ES-I3 (cell line): ENCODE measurements at regions not wholly inside any gene's neighbourhood (a gene's known extent, or its start where the extent isn't known, plus 50 kb on each side); places are given as distances from the start of the nearest gene placed in this dataset.

ENCODE experiments used
- H3K36me3 ChIP-seq: 2 replicates; pipeline ENCODE4 v1.6.1; 2013; ENCODE audit warnings: mild to moderate bottlenecking, low read length, control low read depth, moderate library complexity; ENCODE audit not compliant: insufficient read depth
- H3K4me1 ChIP-seq: 2 replicates; pipeline ENCODE4 v1.6.1; 2013; ENCODE audit warnings: mild to moderate bottlenecking, control low read depth, low read length; ENCODE audit not compliant: insufficient read depth
- H3K9ac ChIP-seq: 2 replicates; pipeline ENCODE4 v1.6.1; 2013; ENCODE audit warnings: low read depth, mild to moderate bottlenecking, low read length, moderate library complexity
- H3K9me3 ChIP-seq: 2 replicates; pipeline ENCODE4 v1.6.1; 2013; ENCODE audit warnings: mild to moderate bottlenecking, low read length, moderate library complexity; ENCODE audit not compliant: control insufficient read depth, insufficient read depth

GRCh38 chr6:146905181-146905704 is 299.0 kb upstream of the STXBP5 start:
- no peaks in the 10 kb centered on the region for H3K4me1 ChIP-seq
- no peaks in the 10 kb centered on the region for H3K9me3 ChIP-seq
- H3K9ac ChIP-seq: no peak overlapping the region
- H3K36me3 ChIP-seq: no peaks in the 10 kb centered on the region

- Histone ChIP-seq H3K9ac (no peak overlapping the region), H3K9me3 (no peaks in the 10 kb centered on the region), H3K36me3 (no peaks in the 10 kb centered on the region), H3K4me1 (peaks cover 13% of the 10 kb centered on the region; the same call in 1 of the 2 replicates)
These were observed 295.4 kb upstream of the STXBP5 start for GRCh38 chr6:146908786-146909185.

- no peak overlapping the region for H3K9ac ChIP-seq
- H3K9me3 ChIP-seq: no peaks in the 10 kb centered on the region
- no peaks in the 10 kb centered on the region for H3K36me3 ChIP-seq
- H3K4me1 ChIP-seq: peaks cover 17% of the 10 kb centered on the region
These were observed 294.8 kb upstream of the STXBP5 start for GRCh38 chr6:146909376-146909775.

- Histone ChIP-seq H3K36me3 (no peaks in the 10 kb centered on the region), H3K9ac (no peak overlapping the region), H3K4me1 (peaks cover 22% of the 10 kb centered on the region), H3K9me3 (no peaks in the 10 kb centered on the region)
These were observed 294.3 kb upstream of the STXBP5 start for GRCh38 chr6:146909886-146910285.

- no peaks in the 10 kb centered on the region for H3K9me3 ChIP-seq
- H3K9ac ChIP-seq: no peak overlapping the region
- peaks cover 24% of the 10 kb centered on the region for H3K4me1 ChIP-seq
- H3K36me3 ChIP-seq: no peaks in the 10 kb centered on the region
These were observed 293.6 kb upstream of the STXBP5 start for GRCh38 chr6:146910611-146911010.

- H3K36me3 ChIP-seq: no peaks in the 10 kb centered on the region
- H3K4me1 ChIP-seq: peaks cover 24% of the 10 kb centered on the region
- H3K9ac ChIP-seq: no peak overlapping the region
- H3K9me3 ChIP-seq: no peaks in the 10 kb centered on the region
These were observed 292.5 kb upstream of the STXBP5 start for GRCh38 chr6:146911635-146912215.

- peaks cover 24% of the 10 kb centered on the region for H3K4me1 ChIP-seq
- no peak overlapping the region for H3K9ac ChIP-seq
- no peaks in the 10 kb centered on the region for H3K9me3 ChIP-seq
- H3K36me3 ChIP-seq: no peaks in the 10 kb centered on the region
These were observed 291.2 kb upstream of the STXBP5 start for GRCh38 chr6:146912730-146913685.

GRCh38 chr6:146913842-146914488 is 290.3 kb upstream of the STXBP5 start:
- H3K4me1 ChIP-seq: peaks cover 24% of the 10 kb centered on the region
- H3K9me3 ChIP-seq: no peaks in the 10 kb centered on the region
- H3K36me3 ChIP-seq: no peaks in the 10 kb centered on the region
- peak overlapping the region; percentile 26 for H3K9ac ChIP-seq

- Histone ChIP-seq H3K9ac (peak overlapping the region; percentile 26; the same call in 1 of the 2 replicates), H3K4me1 (peaks cover 24% of the 10 kb centered on the region), H3K36me3 (no peaks in the 10 kb centered on the region), H3K9me3 (no peaks in the 10 kb centered on the region)
These were observed 289.4 kb upstream of the STXBP5 start for GRCh38 chr6:146914489-146915483.

GRCh38 chr6:146915671-146916127 is 288.5 kb upstream of the STXBP5 start:
- Histone ChIP-seq H3K4me1 (peaks cover 24% of the 10 kb centered on the region), H3K36me3 (no peaks in the 10 kb centered on the region), H3K9ac (no peak overlapping the region), H3K9me3 (no peaks in the 10 kb centered on the region)

GRCh38 chr6:146916435-146917025 is 287.7 kb upstream of the STXBP5 start:
- H3K4me1 ChIP-seq: peaks cover 24% of the 10 kb centered on the region
- no peaks in the 10 kb centered on the region for H3K36me3 ChIP-seq
- H3K9ac ChIP-seq: no peak overlapping the region
- no peaks in the 10 kb centered on the region for H3K9me3 ChIP-seq

GRCh38 chr6:146917182-146917581 is 287.0 kb upstream of the STXBP5 start:
- Histone ChIP-seq H3K36me3 (no peaks in the 10 kb centered on the region), H3K9me3 (no peaks in the 10 kb centered on the region), H3K9ac (no peak overlapping the region), H3K4me1 (peaks cover 24% of the 10 kb centered on the region)

GRCh38 chr6:146917979-146918378 is 286.2 kb upstream of the STXBP5 start:
- Histone ChIP-seq H3K4me1 (peaks cover 19% of the 10 kb centered on the region), H3K36me3 (no peaks in the 10 kb centered on the region), H3K9ac (no peak overlapping the region), H3K9me3 (no peaks in the 10 kb centered on the region)
